H9 (cell line): ENCODE measurements at regions not wholly inside any gene's neighbourhood (a gene's known extent, or its start where the extent isn't known, plus 50 kb on each side); places are given as distances from the start of the nearest gene placed in this dataset.
"Not testable (repeated sequence)": the region's sequence is repeated elsewhere in the genome, so short reads cannot be mapped to it uniquely, and the experiment has no call there.

Experiments used
- DNase-seq: peaks from one replicate; pipeline ENCODE4 v3.0.0-alpha.2; 2017
- H2AFZ ChIP-seq: one replicate; pipeline ENCODE4 v1.6.1; 2013; ENCODE audit warnings: mild to moderate bottlenecking, low read length, control low read depth, moderate library complexity
- H2AK5ac ChIP-seq: 2 replicates; pipeline ENCODE4 v1.6.1; 2013; ENCODE audit warnings: low read length, control low read depth, mixed read lengths; ENCODE audit not compliant: insufficient read length
- H2BK120ac ChIP-seq: one replicate; pipeline ENCODE4 v1.6.1; 2013; ENCODE audit warnings: low read depth, mild to moderate bottlenecking, low read length, control low read depth, inconsistent platforms; ENCODE audit not compliant: poor library complexity, severe bottlenecking
- H2BK12ac ChIP-seq: 2 replicates; pipeline ENCODE4 v1.6.1; 2013; ENCODE audit warnings: low read length, control low read depth, mixed read lengths, low read depth; ENCODE audit not compliant: insufficient read length
- H2BK15ac ChIP-seq: 2 replicates; pipeline ENCODE4 v1.6.1; 2013; ENCODE audit warnings: low read depth, low read length, control low read depth
- H2BK20ac ChIP-seq: one replicate; pipeline ENCODE4 v1.6.1; 2013; ENCODE audit warnings: low read depth, mild to moderate bottlenecking, low read length, control low read depth, inconsistent platforms; ENCODE audit not compliant: poor library complexity, severe bottlenecking
- H2BK5ac ChIP-seq: 2 replicates; pipeline ENCODE4 v1.6.1; 2013; ENCODE audit warnings: low read length, control low read depth, mixed read lengths; ENCODE audit not compliant: insufficient read length
- H3K14ac ChIP-seq: 2 replicates; pipeline ENCODE4 v1.6.1; 2013; ENCODE audit warnings: low read length, control low read depth; ENCODE audit not compliant: insufficient read depth
- H3K18ac ChIP-seq: 2 replicates; pipeline ENCODE4 v1.6.1; 2013; ENCODE audit warnings: low read depth, mild to moderate bottlenecking, mixed read lengths, low read length, control low read depth; ENCODE audit not compliant: insufficient read length
- H3K23ac ChIP-seq: 2 replicates; pipeline ENCODE4 v1.6.1; 2013; ENCODE audit warnings: low read length, control low read depth, mixed read lengths, low read depth; ENCODE audit not compliant: insufficient read length
- H3K23me2 ChIP-seq: 2 replicates; pipeline ENCODE4 v1.6.1; 2013; ENCODE audit warnings: low read depth, mild to moderate bottlenecking, mixed read lengths, low read length, control low read depth; ENCODE audit not compliant: insufficient read length, poor library complexity, severe bottlenecking
- H3K27ac ChIP-seq: 2 replicates; pipeline ENCODE4 v1.5.1; 2013; ENCODE audit warnings: low read length, control low read depth, mixed read lengths, low read depth; ENCODE audit not compliant: insufficient read length
- H3K27me3 ChIP-seq: 2 replicates; pipeline ENCODE4 v1.6.1; 2013; ENCODE audit warnings: low read length, control low read depth, inconsistent platforms; ENCODE audit not compliant: insufficient read depth
- H3K4ac ChIP-seq: 2 replicates; pipeline ENCODE4 v1.6.1; 2013; ENCODE audit warnings: low read depth, mild to moderate bottlenecking, control low read depth, inconsistent platforms, low read length, moderate library complexity
- H3K4me1 ChIP-seq: 2 replicates; pipeline ENCODE4 v1.6.1; 2013; ENCODE audit warnings: low read length, control low read depth, inconsistent platforms; ENCODE audit not compliant: insufficient read depth
- H3K4me2 ChIP-seq: 2 replicates; pipeline ENCODE4 v1.6.1; 2013; ENCODE audit warnings: low read length, control low read depth, mixed read lengths; ENCODE audit not compliant: insufficient read length, insufficient read depth
- H3K56ac ChIP-seq: 2 replicates; pipeline ENCODE4 v1.6.1; 2013; ENCODE audit warnings: low read depth, mild to moderate bottlenecking, mixed read lengths, low read length, control low read depth; ENCODE audit not compliant: insufficient read length
- H3K79me1 ChIP-seq: 2 replicates; pipeline ENCODE4 v1.6.1; 2013; ENCODE audit warnings: low read depth, mild to moderate bottlenecking, moderate library complexity, low read length, control low read depth, inconsistent platforms; ENCODE audit not compliant: insufficient read depth, poor library complexity, severe bottlenecking
- H3K79me2 ChIP-seq: 2 replicates; pipeline ENCODE4 v1.6.1; 2013; ENCODE audit warnings: low read length, control low read depth, inconsistent platforms; ENCODE audit not compliant: insufficient read depth
- H3K9ac ChIP-seq: 2 replicates; pipeline ENCODE4 v1.6.1; 2013; ENCODE audit warnings: low read length, control low read depth, mixed read lengths; ENCODE audit not compliant: insufficient read length; ENCODE audit errors: extremely low read depth
- H3K9me3 ChIP-seq: one replicate; pipeline ENCODE4 v1.6.1; 2013; ENCODE audit warnings: low read depth, low read length, inconsistent platforms; ENCODE audit not compliant: control insufficient read depth
- H3T11ph ChIP-seq: one replicate; pipeline ENCODE4 v1.6.1; 2013; ENCODE audit warnings: mild to moderate bottlenecking, low read length, control low read depth, inconsistent platforms
- H4K20me1 ChIP-seq: one replicate; pipeline ENCODE4 v1.6.1; 2013; ENCODE audit not compliant: control insufficient read depth, insufficient read length, insufficient read depth
- H4K5ac ChIP-seq: 2 replicates; pipeline ENCODE4 v1.6.1; 2013; ENCODE audit warnings: low read depth, mild to moderate bottlenecking, mixed read lengths, low read length, control low read depth; ENCODE audit not compliant: insufficient read length
- H4K8ac ChIP-seq: replicated peaks from 2 replicates; pipeline ENCODE4 v1.6.1; 2013; ENCODE audit warnings: low read length, control low read depth, mixed read lengths, low read depth; ENCODE audit not compliant: insufficient read length
- H4K91ac ChIP-seq: 2 replicates; pipeline ENCODE4 v1.6.1; 2013; ENCODE audit warnings: low read depth, mild to moderate bottlenecking, moderate library complexity, mixed read lengths, low read length, control low read depth; ENCODE audit not compliant: insufficient read length
- H3K27ac Mint-ChIP-seq, 3 experiments: 2 replicates in 2 of 3; 3 replicates in 1 of 3; pipeline ENCODE4 v1.8.0; 2020 to 2021; ENCODE audit warnings: mixed read lengths in 3 of 3, mild to moderate bottlenecking in 1 of 3, moderate library complexity in 1 of 3
- H3K27me3 Mint-ChIP-seq: 2 replicates; pipeline ENCODE4 v1.8.0; 2021; ENCODE audit warnings: low read depth, mild to moderate bottlenecking, moderate library complexity, mixed read lengths
- H3K36me3 Mint-ChIP-seq, 3 experiments: 2 replicates in 2 of 3; 3 replicates in 1 of 3; pipeline ENCODE4 v1.8.0; 2020 to 2021; ENCODE audit warnings: low read depth in 3 of 3, mixed read lengths in 3 of 3; ENCODE audit not compliant: insufficient read depth in 1 of 3
- H3K4me1 Mint-ChIP-seq, 2 experiments: 2 replicates each; pipeline ENCODE4 v1.8.0; 2020; ENCODE audit warnings: mixed read lengths in 2 of 2
- H3K4me3 Mint-ChIP-seq, 2 experiments: 2 replicates in 1 of 2; 3 replicates in 1 of 2; pipeline ENCODE4 v1.8.0; 2020 to 2021; ENCODE audit warnings: mild to moderate bottlenecking in 2 of 2, mixed read lengths in 2 of 2, moderate library complexity in 1 of 2
- H3K9me3 Mint-ChIP-seq, 2 experiments: 2 replicates in 1 of 2; 3 replicates in 1 of 2; pipeline ENCODE4 v1.8.0; 2020; ENCODE audit warnings: mild to moderate bottlenecking in 2 of 2, mixed read lengths in 2 of 2, moderate library complexity in 1 of 2
- CTCF ChIP-seq: fragments of 200-600 bp; sonication (generic); conservative IDR thresholded peaks from 3 replicates; pipeline ENCODE4 v1.8.0; 2021; ENCODE audit warnings: antibody characterized with exemption, mild to moderate bottlenecking
- WGBS: extraction: QIAGEN DNeasy Blood & Tissue Kit; methylation state at CpG from one replicate; pipeline ENCODE4 v1.1.7; 2013; ENCODE audit warnings: missing lambda C conversion rate, low lambda C conversion rate, mixed read lengths; ENCODE audit not compliant: insufficient read length; ENCODE audit errors: extremely low coverage; 5-methylcytosine and 5-hydroxymethylcytosine counted together

GRCh38 chr16:72455743-72456659 lies 284.0 kb upstream of the PMFBP1 start:
- H3K79me1 ChIP-seq: no peaks in the 10 kb centered on the region
- no peak overlapping the region for H3K18ac ChIP-seq
- H3K27ac ChIP-seq: no peak overlapping the region
- no peaks in the 10 kb centered on the region for H4K20me1 ChIP-seq
- no peak overlapping the region for H3K56ac ChIP-seq
- H2AK5ac ChIP-seq: no peak overlapping the region
- no peak overlapping the region for H4K91ac ChIP-seq
- H3K79me2 ChIP-seq: no peaks in the 10 kb centered on the region
- H2BK5ac ChIP-seq: no peak overlapping the region
- H4K8ac ChIP-seq: no peak overlapping the region
- Mint-ChIP-seq H3K27ac (no peak overlapping the region), H3K4me1 (no peaks in the 10 kb centered on the region), H3K4me3 (no peak overlapping the region), H3K36me3 (peaks cover 15 to 27% (median 21%) of the 10 kb centered on the region in 3 experiments), H3K9me3 (peaks cover 35 to 47% of the 10 kb centered on the region in 2 experiments), H3K27me3 (no peaks in the 10 kb centered on the region; the same call in 1 of the 2 replicates)
- H2BK12ac ChIP-seq: no peak overlapping the region
- no peaks in the 10 kb centered on the region for H3K23me2 ChIP-seq
- H4K5ac ChIP-seq: no peak overlapping the region
- H3K14ac ChIP-seq: no peak overlapping the region
- no peak for TF ChIP-seq CTCF
- no peak overlapping the region for H2AFZ ChIP-seq
- H3K23ac ChIP-seq: no peak overlapping the region
- H2BK120ac ChIP-seq: no peak overlapping the region
- no peaks in the 10 kb centered on the region for H3K27me3 ChIP-seq
- no peak overlapping the region for H3K4ac ChIP-seq
- no peaks in the 10 kb centered on the region for H3K9me3 ChIP-seq
- H3K9ac ChIP-seq: no peak overlapping the region
- no peaks in the 10 kb centered on the region for H3K4me1 ChIP-seq
- no peak overlapping the region for H3T11ph ChIP-seq
- H3K4me2 ChIP-seq: no peak overlapping the region
- H2BK20ac ChIP-seq: no peak overlapping the region
- DNase-seq: no peak
- no CpG with 5 or more reads among the region's 2 CpGs for WGBS
- no peak overlapping the region; the same call in 1 of the 2 replicates for H2BK15ac ChIP-seq

- H3K79me2 ChIP-seq, H3K9me3 ChIP-seq, H4K8ac ChIP-seq, H3K27me3 ChIP-seq, H2BK12ac ChIP-seq, H3K23me2 ChIP-seq, H3K79me1 ChIP-seq, H3K56ac ChIP-seq, H3K27ac ChIP-seq, H4K20me1 ChIP-seq, H3K4me1 Mint-ChIP-seq, DNase-seq, H2AFZ ChIP-seq, H3K4me2 ChIP-seq, H3K4me3 Mint-ChIP-seq, H4K5ac ChIP-seq, H4K91ac ChIP-seq, H2BK15ac ChIP-seq, H2AK5ac ChIP-seq, H2BK120ac ChIP-seq, H3K23ac ChIP-seq, H3K9ac ChIP-seq, H3K27ac Mint-ChIP-seq, H2BK5ac ChIP-seq, H3K4ac ChIP-seq, H3K14ac ChIP-seq, H3T11ph ChIP-seq, H3K4me1 ChIP-seq, H2BK20ac ChIP-seq, H3K18ac ChIP-seq, H3K27me3 Mint-ChIP-seq: not testable (repeated sequence)
- Mint-ChIP-seq H3K9me3 (peaks cover 48 to 62% of the 10 kb centered on the region in 2 experiments), H3K36me3 (peaks cover 15 to 32% (median 19%) of the 10 kb centered on the region in 3 experiments)
- no CpG with 5 or more reads among the region's 9 CpGs for WGBS
These were observed 281.9 kb upstream of the PMFBP1 start for GRCh38 chr16:72453856-72454255.
